Gastroesophageal sphincter (tissue), 4 donors: ENCODE measurements at regions not wholly inside any gene's neighbourhood (a gene's known extent, or its start where the extent isn't known, plus 50 kb on each side); places are given as distances from the start of the nearest gene placed in this dataset.

ENCODE experiments used
- ATAC-seq: fragments of 150-250 bp; one replicate; pipeline ENCODE4 v1.9.1; 2016; ENCODE audit warnings: mild to moderate bottlenecking, moderate library complexity
- H3K27ac ChIP-seq, 4 donors: fragments of 200-600 bp; sonication (generic) in 3 of 4; 1 replicate in 3 of 4; 2 replicates in 1 of 4; pipeline ENCODE4 v1.5.1; 2016 to 2019
- H3K27me3 ChIP-seq: fragments of 200-600 bp; sonication (generic); one replicate; pipeline ENCODE4 v1.5.1; 2019
- H3K36me3 ChIP-seq, 2 donors: fragments of 200-600 bp; sonication (generic); one replicate each; pipeline ENCODE4 v1.5.1; 2019; ENCODE audit warnings: control low read depth in 1 of 2
- H3K4me1 ChIP-seq, 3 donors: fragments of 200-600 bp; sonication (generic); 1 replicate in 2 of 3; 2 replicates in 1 of 3; pipeline ENCODE4 v1.5.1; 2016 to 2019; ENCODE audit warnings: control low read depth in 2 of 3
- H3K4me3 ChIP-seq, 2 donors: fragments of 200-600 bp; sonication (generic); one replicate each; pipeline ENCODE4 v1.5.1; 2019; ENCODE audit warnings: mild to moderate bottlenecking in 1 of 2, moderate library complexity in 1 of 2
- H3K9me3 ChIP-seq, 3 donors: fragments of 200-600 bp; sonication (generic); one replicate each; pipeline ENCODE4 v1.5.1; 2017 to 2019; ENCODE audit warnings: control low read depth in 2 of 3
- EP300 ChIP-seq: sonication (generic); formaldehyde crosslinking; IDR thresholded peaks from one replicate; pipeline ENCODE4 v1.6.1; 2017; ENCODE audit warnings: antibody characterized with exemption, mild to moderate bottlenecking
- POLR2A ChIP-seq, 2 donors: fragments of 450-650 bp; IDR thresholded peaks; one replicate each; pipeline ENCODE4 v1.6.1; 2017; ENCODE audit warnings: antibody characterized with exemption in 2 of 2, mild to moderate bottlenecking in 2 of 2, moderate library complexity in 1 of 2
- POLR2AphosphoS5 ChIP-seq: sonication (generic); formaldehyde crosslinking; IDR thresholded peaks from one replicate; pipeline ENCODE4 v1.6.1; 2017; ENCODE audit warnings: antibody characterized with exemption
- WGBS, 2 donors: methylation state at CpG; one replicate each; pipeline ENCODE4 v1.1.5; 2018; ENCODE audit warnings: low coverage in 1 of 2; 5-methylcytosine and 5-hydroxymethylcytosine counted together
- TF ChIP-seq, protein P1 (sequence below), 4 experiments: fragments of 200-600 bp in 2 of 4; fragments of 450-650 bp in 2 of 4; sonication (generic) in 1 of 4; IDR thresholded peaks; one replicate each; pipeline ENCODE4 v1.5.1; 2017 to 2019; ENCODE audit warnings: antibody characterized with exemption in 4 of 4, mild to moderate bottlenecking in 2 of 4, moderate library complexity in 2 of 4

DNA sequence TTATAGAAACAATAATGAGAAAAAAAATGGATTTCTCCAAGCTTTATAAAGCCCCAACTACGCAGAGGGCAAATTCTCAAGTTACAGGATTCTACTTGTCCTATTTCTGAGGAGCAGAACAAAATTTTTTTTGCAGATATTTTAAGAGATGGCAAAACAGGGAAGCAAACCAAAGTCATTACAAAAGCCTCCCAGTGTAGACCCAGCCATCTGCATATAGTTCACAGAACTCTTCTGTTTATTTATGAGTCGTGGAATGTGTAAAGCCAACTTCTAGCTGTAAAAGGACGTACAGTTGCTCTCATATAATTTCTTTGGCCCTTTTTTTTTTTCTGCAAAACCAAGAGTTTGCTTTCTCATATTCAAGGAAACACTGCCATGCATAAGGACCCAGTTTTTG lies 120.4 kb downstream of the PCDH7 start:
- Histone ChIP-seq H3K4me1 (peaks cover 3 to 61% (median 6%) of the 10 kb centered on the region in 3 donors), H3K9me3 (no peaks in the 10 kb centered on the region), H3K27me3 (no peaks in the 10 kb centered on the region), H3K36me3 (no peaks in the 10 kb centered on the region), H3K4me3 (no peak overlapping the region), H3K27ac (peak overlapping the region in 1 of 4 donors; percentile 38)
- no peak for TF ChIP-seq POLR2AphosphoS5
- TF ChIP-seq EP300: no peak
- TF ChIP-seq, protein P1, sequence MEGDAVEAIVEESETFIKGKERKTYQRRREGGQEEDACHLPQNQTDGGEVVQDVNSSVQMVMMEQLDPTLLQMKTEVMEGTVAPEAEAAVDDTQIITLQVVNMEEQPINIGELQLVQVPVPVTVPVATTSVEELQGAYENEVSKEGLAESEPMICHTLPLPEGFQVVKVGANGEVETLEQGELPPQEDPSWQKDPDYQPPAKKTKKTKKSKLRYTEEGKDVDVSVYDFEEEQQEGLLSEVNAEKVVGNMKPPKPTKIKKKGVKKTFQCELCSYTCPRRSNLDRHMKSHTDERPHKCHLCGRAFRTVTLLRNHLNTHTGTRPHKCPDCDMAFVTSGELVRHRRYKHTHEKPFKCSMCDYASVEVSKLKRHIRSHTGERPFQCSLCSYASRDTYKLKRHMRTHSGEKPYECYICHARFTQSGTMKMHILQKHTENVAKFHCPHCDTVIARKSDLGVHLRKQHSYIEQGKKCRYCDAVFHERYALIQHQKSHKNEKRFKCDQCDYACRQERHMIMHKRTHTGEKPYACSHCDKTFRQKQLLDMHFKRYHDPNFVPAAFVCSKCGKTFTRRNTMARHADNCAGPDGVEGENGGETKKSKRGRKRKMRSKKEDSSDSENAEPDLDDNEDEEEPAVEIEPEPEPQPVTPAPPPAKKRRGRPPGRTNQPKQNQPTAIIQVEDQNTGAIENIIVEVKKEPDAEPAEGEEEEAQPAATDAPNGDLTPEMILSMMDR (IDR thresholded peaks at IDR 0.05): no peak
- no peak for TF ChIP-seq POLR2A (IDR thresholded peaks at IDR 0.05)
- ATAC-seq: no peak
- WGBS, 2 donors: 40 to 44% methylated on average over 3 of the region's 3 CpGs

DNA sequence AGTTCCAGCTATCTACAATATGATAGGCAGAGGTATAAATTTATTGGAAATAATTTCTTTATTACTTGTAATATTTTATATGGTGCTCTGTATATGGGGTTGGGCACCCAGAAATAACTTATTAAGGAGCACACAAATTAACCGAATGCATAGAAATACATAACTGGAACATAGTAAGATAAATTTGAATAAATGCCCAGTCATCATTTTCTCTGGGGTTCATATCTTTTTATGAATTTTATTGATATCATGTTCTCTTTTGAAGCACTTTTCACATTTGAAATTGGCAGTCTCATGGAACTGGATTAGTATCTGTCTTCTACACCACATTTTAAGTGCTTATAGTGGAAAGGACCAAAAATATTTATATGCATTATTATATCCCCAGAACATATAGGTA lies 122.0 kb downstream of the PCDH7 start:
- no peaks in the 10 kb centered on the region for H3K9me3 ChIP-seq
- peak; percentile 24 for ATAC-seq
- no peak overlapping the region for H3K27ac ChIP-seq
- H3K36me3 ChIP-seq: no peaks in the 10 kb centered on the region
- H3K4me1 ChIP-seq: peaks cover 0 to 51% (median under 1%) of the 10 kb centered on the region in 3 donors
- H3K27me3 ChIP-seq: no peaks in the 10 kb centered on the region
- WGBS, 2 donors: 85 to 100% methylated on average over 1 of the region's 1 CpG
- TF ChIP-seq POLR2AphosphoS5 (no peak), POLR2A (IDR thresholded peaks at IDR 0.05) (no peak), EP300 (no peak)
- TF ChIP-seq, protein P1 (IDR thresholded peaks at IDR 0.05): no peak
- H3K4me3 ChIP-seq: no peak overlapping the region

DNA sequence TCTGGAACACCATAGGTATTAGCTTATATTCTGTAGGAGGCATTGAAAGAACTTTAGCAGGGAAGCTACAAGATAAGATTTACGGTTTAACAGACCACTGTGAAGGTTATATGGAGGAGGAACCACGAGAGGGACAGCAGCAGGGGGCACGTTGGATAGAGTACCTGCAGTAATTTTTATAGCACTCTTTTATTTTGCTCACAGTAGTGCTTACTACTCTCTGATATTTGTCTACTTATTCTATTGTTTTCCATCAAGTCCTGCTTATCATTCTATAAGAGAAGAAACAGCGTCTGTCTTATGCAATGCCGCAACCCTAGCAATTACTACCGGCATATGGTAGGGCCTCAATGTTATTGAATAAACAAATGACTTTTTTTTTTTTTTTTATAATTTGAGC lies 122.5 kb downstream of the PCDH7 start:
- H3K27ac ChIP-seq: no peak overlapping the region
- 91 to 93% methylated on average over 6 of the region's 6 CpGs for WGBS, 2 donors
- no peak overlapping the region for H3K4me3 ChIP-seq
- ATAC-seq: no peak
- no peaks in the 10 kb centered on the region for H3K27me3 ChIP-seq
- peaks cover 0 to 52% (median 0%) of the 10 kb centered on the region in 3 donors for H3K4me1 ChIP-seq
- H3K36me3 ChIP-seq: no peaks in the 10 kb centered on the region
- no peaks in the 10 kb centered on the region for H3K9me3 ChIP-seq
- TF ChIP-seq POLR2A (IDR thresholded peaks at IDR 0.05): no peak
- TF ChIP-seq EP300: no peak
- TF ChIP-seq POLR2AphosphoS5: no peak
- TF ChIP-seq, protein P1 (IDR thresholded peaks at IDR 0.05): no peak

DNA sequence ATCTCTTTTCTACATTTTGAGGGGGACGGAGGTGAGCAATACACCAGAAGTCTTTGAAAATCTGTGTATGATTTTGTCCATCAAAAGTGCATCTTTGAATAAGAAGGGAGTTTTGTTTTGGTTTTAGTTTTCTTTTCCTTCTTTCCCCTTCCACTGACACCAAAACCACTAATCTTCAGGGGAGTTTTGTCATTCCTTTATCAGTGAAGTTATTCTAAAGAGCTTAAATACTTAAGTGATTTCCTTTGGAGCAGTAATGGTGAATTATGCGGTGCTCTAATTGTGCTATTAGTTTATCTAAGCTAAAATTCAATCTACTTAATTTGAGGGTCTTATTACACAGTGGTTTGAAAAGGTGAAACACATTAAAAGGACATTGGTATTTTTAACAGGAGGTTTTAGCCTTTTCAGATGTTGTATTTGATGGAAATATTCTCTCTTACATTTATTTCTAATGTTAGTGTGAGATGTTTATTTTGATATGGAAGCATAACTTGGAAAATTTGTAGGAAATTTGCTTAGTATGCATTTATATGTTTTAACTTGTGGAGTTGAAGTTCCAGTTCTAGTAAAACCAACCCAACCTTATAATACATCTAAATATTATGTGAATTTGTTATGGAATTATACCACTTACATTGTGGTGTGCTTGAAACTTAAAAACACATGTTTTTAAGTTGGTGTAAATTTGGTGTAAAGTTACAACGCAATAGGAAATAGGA lies 124.9 kb downstream of the PCDH7 start:
- Histone ChIP-seq H3K27ac (no peak overlapping the region), H3K4me1 (peaks cover 0 to 63% (median 0%) of the 10 kb centered on the region in 3 donors), H3K4me3 (no peak overlapping the region), H3K36me3 (no peaks in the 10 kb centered on the region), H3K9me3 (no peaks in the 10 kb centered on the region), H3K27me3 (no peaks in the 10 kb centered on the region)
- no peak for ATAC-seq
- no peak for TF ChIP-seq EP300
- TF ChIP-seq, protein P1 (IDR thresholded peaks at IDR 0.05): no peak
- TF ChIP-seq POLR2AphosphoS5: no peak
- TF ChIP-seq POLR2A (IDR thresholded peaks at IDR 0.05): no peak
- WGBS, 2 donors: 71 to 75% methylated on average over 2 to 3 of the region's 3 CpGs

DNA sequence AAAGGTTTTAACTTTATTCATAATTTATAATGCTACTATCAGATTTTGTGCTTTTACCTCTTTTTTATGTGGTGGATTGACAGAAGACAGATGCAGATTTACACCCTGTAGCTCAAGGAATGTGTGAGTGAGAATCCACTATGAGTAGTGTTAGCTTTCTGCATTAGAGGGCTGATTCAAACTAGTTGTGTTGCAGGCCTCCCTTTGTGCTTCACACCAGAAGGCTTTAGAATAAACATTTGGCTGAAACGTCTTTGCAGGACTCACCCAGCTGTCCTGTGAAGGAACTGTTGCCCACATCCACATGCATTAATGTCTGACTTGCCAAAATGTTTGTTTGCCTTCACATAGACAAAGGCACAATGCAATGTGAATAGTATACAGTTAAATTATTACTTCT lies 127.0 kb downstream of the PCDH7 start:
- peak overlapping the region in 1 of 4 donors; percentile 6 for H3K27ac ChIP-seq
- no peak overlapping the region for H3K4me3 ChIP-seq
- no peak for ATAC-seq
- no peaks in the 10 kb centered on the region for H3K9me3 ChIP-seq
- TF ChIP-seq, protein P1 (IDR thresholded peaks at IDR 0.05): no peak
- TF ChIP-seq POLR2A (IDR thresholded peaks at IDR 0.05) (no peak), POLR2AphosphoS5 (no peak), EP300 (no peak)
- peaks cover 0 to 54% (median 0%) of the 10 kb centered on the region in 3 donors for H3K4me1 ChIP-seq
- H3K27me3 ChIP-seq: no peaks in the 10 kb centered on the region
- H3K36me3 ChIP-seq: no peaks in the 10 kb centered on the region
- WGBS, 2 donors: 13 to 14% methylated on average over 1 of the region's 1 CpG
